ENCODE measurements at regions not wholly inside any gene's neighbourhood (a gene's known extent, or its start where the extent isn't known, plus 50 kb on each side); places are given as distances from the start of the nearest gene placed in this dataset.
A peak's percentile ranks its signal among the peaks of the same experiment; 100 is the strongest.

- Histone ChIP-seq H3K36me3 (replicated peaks in 1 of 2; ENCODE audit: control insufficient read depth in 2 of 2, insufficient read depth in 2 of 2, low read length in 2 of 2) (no peaks in the 10 kb centered on the region), H3K4me3 (ENCODE audit: low read length in 2 of 2) (no peak overlapping the region), H3K4me1 (ENCODE audit: control insufficient read depth in 2 of 2, insufficient read depth in 1 of 2, low read depth in 1 of 2, low read length in 2 of 2) (peaks cover 0 to 7% of the 10 kb centered on the region in 2 donors), H3K14ac (ENCODE audit: low read length) (no peak overlapping the region), H3K18ac (ENCODE audit: low read length) (no peak overlapping the region), H3K9ac (ENCODE audit: low read depth, low read length, poor library complexity) (no peak overlapping the region), H3K4me2 (ENCODE audit: insufficient read depth, low read length, poor library complexity, severe bottlenecking) (no peak overlapping the region), H3K79me1 (ENCODE audit: low read depth, low read length) (no peaks in the 10 kb centered on the region), H3K27ac (replicated peaks; ENCODE audit: low read length) (no peak overlapping the region), H4K8ac (ENCODE audit: low read depth, low read length) (no peak overlapping the region), H2BK12ac (ENCODE audit: low read length) (no peak overlapping the region), H3K27me3 (ENCODE audit: control insufficient read depth in 3 of 3, insufficient read depth in 3 of 3, low read depth in 1 of 3, low read length in 3 of 3) (no peaks in the 10 kb centered on the region), H2AK5ac (ENCODE audit: low read depth, low read length) (no peak overlapping the region), H3K4ac (ENCODE audit: low read length) (no peak overlapping the region), H3K23ac (ENCODE audit: low read depth, low read length, poor library complexity) (no peak overlapping the region), H2AFZ (ENCODE audit: low read length) (peak overlapping the region; percentile 81), H2BK120ac (ENCODE audit: low read depth, low read length) (no peak overlapping the region), H2BK5ac (ENCODE audit: low read length) (no peak overlapping the region), H2BK15ac (ENCODE audit: low read length) (no peak overlapping the region), H3K9me3 (replicated peaks in 1 of 2; ENCODE audit: control insufficient read depth in 2 of 2, insufficient read depth in 1 of 2, low read depth in 1 of 2, low read length in 2 of 2) (no peaks in the 10 kb centered on the region), H4K91ac (ENCODE audit: low read depth, low read length, poor library complexity) (no peak overlapping the region)
- no peak for DNase-seq (ENCODE audit: low spot score)
- no CpG with 5 or more reads among the region's 3 CpGs for WGBS, 2 donors (ENCODE audit: extremely low coverage in 2 of 2, insufficient read length in 2 of 2, insufficient replicate concordance in 1 of 2)
These were observed 533.2 kb upstream of the PCDH9 start for GRCh38 chr13:67763384-67763783.

GRCh38 chr13:67758975-67759374, 528.8 kb upstream of the PCDH9 start:
- H3K36me3 ChIP-seq (replicated peaks in 1 of 2; ENCODE audit: control insufficient read depth in 2 of 2, insufficient read depth in 2 of 2, low read length in 2 of 2) = no peaks in the 10 kb centered on the region
- H2BK120ac ChIP-seq (ENCODE audit: low read depth, low read length) = no peak overlapping the region
- H2BK12ac ChIP-seq (ENCODE audit: low read length) = no peak overlapping the region
- no peak overlapping the region for H2AFZ ChIP-seq (ENCODE audit: low read length)
- no CpG with 5 or more reads among the region's 5 CpGs for WGBS, 2 donors (ENCODE audit: extremely low coverage in 2 of 2, insufficient read length in 2 of 2, insufficient replicate concordance in 1 of 2)
- H3K4ac ChIP-seq (ENCODE audit: low read length) = no peak overlapping the region
- H4K91ac ChIP-seq (ENCODE audit: low read depth, low read length, poor library complexity) = no peak overlapping the region
- no peak for DNase-seq (ENCODE audit: low spot score)
- H3K9ac ChIP-seq (ENCODE audit: low read depth, low read length, poor library complexity) = no peak overlapping the region
- H4K8ac ChIP-seq (ENCODE audit: low read depth, low read length) = no peak overlapping the region
- no peak overlapping the region for H3K27ac ChIP-seq (replicated peaks; ENCODE audit: low read length)
- H2BK5ac ChIP-seq (ENCODE audit: low read length) = no peak overlapping the region
- no peak overlapping the region for H3K4me2 ChIP-seq (ENCODE audit: insufficient read depth, low read length, poor library complexity, severe bottlenecking)
- H3K27me3 ChIP-seq (ENCODE audit: control insufficient read depth in 3 of 3, insufficient read depth in 3 of 3, low read depth in 1 of 3, low read length in 3 of 3) = no peaks in the 10 kb centered on the region
- no peaks in the 10 kb centered on the region for H3K79me1 ChIP-seq (ENCODE audit: low read depth, low read length)
- no peak overlapping the region for H2BK15ac ChIP-seq (ENCODE audit: low read length)
- no peak overlapping the region for H2AK5ac ChIP-seq (ENCODE audit: low read depth, low read length)
- no peak overlapping the region for H3K23ac ChIP-seq (ENCODE audit: low read depth, low read length, poor library complexity)
- peaks cover 5 to 8% of the 10 kb centered on the region in 2 donors for H3K4me1 ChIP-seq (ENCODE audit: control insufficient read depth in 2 of 2, insufficient read depth in 1 of 2, low read depth in 1 of 2, low read length in 2 of 2)
- H3K14ac ChIP-seq (ENCODE audit: low read length) = no peak overlapping the region
- no peak overlapping the region for H3K18ac ChIP-seq (ENCODE audit: low read length)
- H3K4me3 ChIP-seq (ENCODE audit: low read length in 2 of 2) = no peak overlapping the region
- H3K9me3 ChIP-seq (replicated peaks in 1 of 2; ENCODE audit: control insufficient read depth in 2 of 2, insufficient read depth in 1 of 2, low read depth in 1 of 2, low read length in 2 of 2) = no peaks in the 10 kb centered on the region

- Histone ChIP-seq H2BK120ac (ENCODE audit: low read depth, low read length) (no peak overlapping the region), H2AK5ac (ENCODE audit: low read depth, low read length) (no peak overlapping the region), H3K4me2 (ENCODE audit: insufficient read depth, low read length, poor library complexity, severe bottlenecking) (no peak overlapping the region), H2BK15ac (ENCODE audit: low read length) (no peak overlapping the region), H2BK5ac (ENCODE audit: low read length) (no peak overlapping the region), H3K4me3 (ENCODE audit: low read length in 2 of 2) (no peak overlapping the region), H4K91ac (ENCODE audit: low read depth, low read length, poor library complexity) (no peak overlapping the region), H3K79me1 (ENCODE audit: low read depth, low read length) (no peaks in the 10 kb centered on the region), H3K4ac (ENCODE audit: low read length) (no peak overlapping the region), H3K4me1 (ENCODE audit: control insufficient read depth in 2 of 2, insufficient read depth in 1 of 2, low read depth in 1 of 2, low read length in 2 of 2) (peaks cover 2 to 5% of the 10 kb centered on the region in 2 donors), H3K36me3 (replicated peaks in 1 of 2; ENCODE audit: control insufficient read depth in 2 of 2, insufficient read depth in 2 of 2, low read length in 2 of 2) (no peaks in the 10 kb centered on the region), H3K27ac (replicated peaks; ENCODE audit: low read length) (no peak overlapping the region), H2AFZ (ENCODE audit: low read length) (peak overlapping the region; percentile 42), H3K23ac (ENCODE audit: low read depth, low read length, poor library complexity) (no peak overlapping the region), H3K9me3 (replicated peaks in 1 of 2; ENCODE audit: control insufficient read depth in 2 of 2, insufficient read depth in 1 of 2, low read depth in 1 of 2, low read length in 2 of 2) (no peaks in the 10 kb centered on the region), H3K14ac (ENCODE audit: low read length) (no peak overlapping the region), H3K18ac (ENCODE audit: low read length) (no peak overlapping the region), H3K27me3 (ENCODE audit: control insufficient read depth in 3 of 3, insufficient read depth in 3 of 3, low read depth in 1 of 3, low read length in 3 of 3) (no peaks in the 10 kb centered on the region), H2BK12ac (ENCODE audit: low read length) (no peak overlapping the region), H3K9ac (ENCODE audit: low read depth, low read length, poor library complexity) (no peak overlapping the region), H4K8ac (ENCODE audit: low read depth, low read length) (no peak overlapping the region)
- DNase-seq (ENCODE audit: low spot score) = peak; percentile 69
These were observed 523.9 kb upstream of the PCDH9 start for GRCh38 chr13:67754012-67754411.

GRCh38 chr13:67752759-67753158, 522.6 kb upstream of the PCDH9 start:
- Histone ChIP-seq H3K27me3 (ENCODE audit: control insufficient read depth in 3 of 3, insufficient read depth in 3 of 3, low read depth in 1 of 3, low read length in 3 of 3) (no peaks in the 10 kb centered on the region), H3K27ac (replicated peaks; ENCODE audit: low read length) (no peak overlapping the region), H4K8ac (ENCODE audit: low read depth, low read length) (no peak overlapping the region), H3K36me3 (replicated peaks in 1 of 2; ENCODE audit: control insufficient read depth in 2 of 2, insufficient read depth in 2 of 2, low read length in 2 of 2) (no peaks in the 10 kb centered on the region), H2BK15ac (ENCODE audit: low read length) (no peak overlapping the region), H3K4me3 (ENCODE audit: low read length in 2 of 2) (no peak overlapping the region), H3K14ac (ENCODE audit: low read length) (no peak overlapping the region), H2BK120ac (ENCODE audit: low read depth, low read length) (no peak overlapping the region), H3K4me1 (ENCODE audit: control insufficient read depth in 2 of 2, insufficient read depth in 1 of 2, low read depth in 1 of 2, low read length in 2 of 2) (peaks cover 2 to 5% of the 10 kb centered on the region in 2 donors), H3K23ac (ENCODE audit: low read depth, low read length, poor library complexity) (no peak overlapping the region), H2AK5ac (ENCODE audit: low read depth, low read length) (no peak overlapping the region), H2BK5ac (ENCODE audit: low read length) (no peak overlapping the region), H3K4me2 (ENCODE audit: insufficient read depth, low read length, poor library complexity, severe bottlenecking) (no peak overlapping the region), H3K79me1 (ENCODE audit: low read depth, low read length) (no peaks in the 10 kb centered on the region), H3K9ac (ENCODE audit: low read depth, low read length, poor library complexity) (no peak overlapping the region), H2AFZ (ENCODE audit: low read length) (no peak overlapping the region), H4K91ac (ENCODE audit: low read depth, low read length, poor library complexity) (no peak overlapping the region), H2BK12ac (ENCODE audit: low read length) (no peak overlapping the region), H3K4ac (ENCODE audit: low read length) (no peak overlapping the region), H3K18ac (ENCODE audit: low read length) (no peak overlapping the region), H3K9me3 (replicated peaks in 1 of 2; ENCODE audit: control insufficient read depth in 2 of 2, insufficient read depth in 1 of 2, low read depth in 1 of 2, low read length in 2 of 2) (no peaks in the 10 kb centered on the region)
- no CpG with 5 or more reads among the region's 1 CpG for WGBS, 2 donors (ENCODE audit: extremely low coverage in 2 of 2, insufficient read length in 2 of 2, insufficient replicate concordance in 1 of 2)
- no peak for DNase-seq (ENCODE audit: low spot score)
